Colonic mucosa (tissue), 4 donors: ENCODE measurements at regions not wholly inside any gene's neighbourhood (a gene's known extent, or its start where the extent isn't known, plus 50 kb on each side); places are given as distances from the start of the nearest gene placed in this dataset.

Source experiments
- DNase-seq: peaks from one replicate; pipeline ENCODE4 v3.0.0-alpha.2; 2020
- H3K27ac ChIP-seq: fragments of 200-600 bp; one replicate; pipeline ENCODE4 v1.8.0; 2021
- H3K27me3 ChIP-seq: fragments of 200-600 bp; one replicate; pipeline ENCODE4 v1.8.0; 2021
- H3K36me3 ChIP-seq: fragments of 200-600 bp; one replicate; pipeline ENCODE4 v1.8.0; 2021
- H3K4me1 ChIP-seq: fragments of 200-600 bp; one replicate; pipeline ENCODE4 v1.8.0; 2021; ENCODE audit warnings: mild to moderate bottlenecking
- H3K4me3 ChIP-seq: fragments of 200-600 bp; one replicate; pipeline ENCODE4 v1.8.0; 2021
- H3K9ac ChIP-seq, 2 donors: one replicate each; pipeline ENCODE4 v1.7.0; 2013; ENCODE audit warnings: control low read depth in 2 of 2, low read depth in 2 of 2, low read length in 2 of 2
- H3K9me3 ChIP-seq: fragments of 200-600 bp; one replicate; pipeline ENCODE4 v1.8.0; 2021
- CTCF ChIP-seq: fragments of 200-600 bp; IDR thresholded peaks from one replicate; pipeline ENCODE4 v1.8.0; 2022; ENCODE audit warnings: antibody characterized with exemption, mild to moderate bottlenecking
- intact Hi-C: fragments of 100-400 bp; cut with DNase I; formaldehyde crosslinking; loops from one replicate; pipeline ENCODE4 v1.14.1; 2022
- donor health status: healthy.
- donor health status: DM: no; HTN: no; CAD: no.
- donor health status: DM: no; HTN: no; CAD: no.

- Histone ChIP-seq H3K27ac (no peak overlapping the region), H3K9ac (no peak overlapping the region), H3K27me3 (no peaks in the 10 kb centered on the region), H3K4me1 (no peaks in the 10 kb centered on the region), H3K4me3 (no peak overlapping the region), H3K36me3 (no peaks in the 10 kb centered on the region), H3K9me3 (no peaks in the 10 kb centered on the region)
- intact Hi-C loops, result no loop called here
- no peak for TF ChIP-seq CTCF
- no peak for DNase-seq
Measured at GRCh38 chr18:39913672-39914366, 2041.2 kb upstream of the PIK3C3 start.

GRCh38 chr18:39911716-39912115 is 2043.3 kb upstream of the PIK3C3 start:
- Histone ChIP-seq H3K27ac (no peak overlapping the region), H3K27me3 (no peaks in the 10 kb centered on the region), H3K4me3 (no peak overlapping the region), H3K36me3 (no peaks in the 10 kb centered on the region), H3K9me3 (no peaks in the 10 kb centered on the region), H3K9ac (no peak overlapping the region), H3K4me1 (no peaks in the 10 kb centered on the region)
- no peak for DNase-seq
- TF ChIP-seq CTCF, result no peak
- intact Hi-C loops, result no loop called here

- H3K4me1 ChIP-seq, result no peaks in the 10 kb centered on the region
- intact Hi-C loops, result loop anchor here (10.0 kb wide), 1 partner anchor 65 kb away; no protein-coding TSS in a partner anchor
- H3K4me3 ChIP-seq, result no peak overlapping the region
- no peak for DNase-seq
- H3K27me3 ChIP-seq, result no peaks in the 10 kb centered on the region
- no peak for TF ChIP-seq CTCF
- H3K27ac ChIP-seq, result no peak overlapping the region
- no peaks in the 10 kb centered on the region for H3K36me3 ChIP-seq
- no peak overlapping the region for H3K9ac ChIP-seq
- H3K9me3 ChIP-seq, result no peaks in the 10 kb centered on the region
Measured at GRCh38 chr18:39909706-39910105, 2045.3 kb upstream of the PIK3C3 start.

GRCh38 chr18:39886136-39886535 is 2068.9 kb upstream of the PIK3C3 start:
- no peak for TF ChIP-seq CTCF
- intact Hi-C loops, result no loop called here

GRCh38 chr18:39872651-39873050 is 2082.4 kb upstream of the PIK3C3 start:
- intact Hi-C loops, result no loop called here
- TF ChIP-seq CTCF, result no peak
- Histone ChIP-seq H3K4me1 (no peaks in the 10 kb centered on the region), H3K27me3 (no peaks in the 10 kb centered on the region), H3K36me3 (no peaks in the 10 kb centered on the region), H3K9me3 (no peaks in the 10 kb centered on the region), H3K9ac (no peak overlapping the region), H3K27ac (no peak overlapping the region), H3K4me3 (no peak overlapping the region)
- DNase-seq, result no peak

More at GRCh38 chr18:39886136-39886535, 2068.9 kb upstream of the PIK3C3 start:
- H3K36me3 ChIP-seq, result no peaks in the 10 kb centered on the region
- H3K4me3 ChIP-seq, result no peak overlapping the region
- no peaks in the 10 kb centered on the region for H3K27me3 ChIP-seq
- no peaks in the 10 kb centered on the region for H3K4me1 ChIP-seq
- H3K9me3 ChIP-seq, result no peaks in the 10 kb centered on the region
- no peak overlapping the region for H3K27ac ChIP-seq
- no peak overlapping the region for H3K9ac ChIP-seq
- DNase-seq, result no peak
